ENCODE measurements at regions not wholly inside any gene's neighbourhood (a gene's known extent, or its start where the extent isn't known, plus 50 kb on each side); places are given as distances from the start of the nearest gene placed in this dataset.
A peak's percentile ranks its signal among the peaks of the same experiment; 100 is the strongest.
"Not testable (repeated sequence)": the region's sequence is repeated elsewhere in the genome, so short reads cannot be mapped to it uniquely, and the experiment has no call there.

DNA sequence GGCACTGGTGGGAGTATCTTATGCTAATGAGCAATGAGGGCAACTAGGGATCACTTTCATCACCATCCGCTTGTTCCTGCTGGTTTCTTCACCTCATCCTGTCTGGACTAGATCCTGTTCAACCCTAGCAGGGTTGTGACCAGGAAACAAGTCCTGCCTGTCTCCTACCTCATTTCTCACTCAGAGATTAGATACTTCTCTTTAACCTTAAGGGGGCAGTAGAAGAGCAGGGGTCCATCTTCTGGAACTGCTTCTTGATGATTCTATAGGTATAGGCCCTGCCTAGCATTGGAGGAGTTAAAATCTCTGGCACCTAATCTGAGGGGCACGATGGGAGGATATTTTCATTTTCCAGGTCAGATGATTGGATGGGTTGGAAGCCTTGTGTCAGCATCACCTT lies 415.5 kb downstream of the TGIF2LX start:
- H3K27ac ChIP-seq (replicated peaks); H3K27me3 ChIP-seq (ENCODE audit: insufficient read depth, poor library complexity, severe bottlenecking); H3K4me3 ChIP-seq (replicated peaks; ENCODE audit: insufficient read depth, low read length); DNase-seq (ENCODE audit: low read depth in 1 of 2, low spot score in 1 of 2): not testable (repeated sequence)

DNA sequence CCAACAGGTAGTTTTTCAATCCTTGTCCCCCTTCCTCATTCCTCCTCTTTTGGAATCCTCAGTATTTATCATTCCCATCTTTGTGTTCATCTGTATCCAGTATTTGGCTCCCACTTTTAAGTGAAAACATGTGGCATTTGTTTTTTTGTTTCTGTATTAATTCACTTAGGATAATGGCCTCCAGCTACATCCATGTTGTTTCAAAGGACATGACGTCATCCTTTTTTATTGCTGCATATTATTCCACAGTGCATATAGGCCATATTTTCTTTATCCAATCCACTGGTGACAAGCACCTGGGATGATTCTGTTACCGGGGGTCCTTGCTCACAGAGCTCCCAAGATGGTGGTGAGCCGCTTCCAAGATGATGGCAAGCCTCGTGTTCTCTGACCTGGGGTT lies 447.9 kb downstream of the TGIF2LX start:
- DNase-seq (ENCODE audit: low read depth in 1 of 2, low spot score in 1 of 2); H3K27me3 ChIP-seq (ENCODE audit: insufficient read depth, poor library complexity, severe bottlenecking); H3K27ac ChIP-seq (replicated peaks); H3K4me3 ChIP-seq (replicated peaks; ENCODE audit: insufficient read depth, low read length): not testable (repeated sequence)

DNA sequence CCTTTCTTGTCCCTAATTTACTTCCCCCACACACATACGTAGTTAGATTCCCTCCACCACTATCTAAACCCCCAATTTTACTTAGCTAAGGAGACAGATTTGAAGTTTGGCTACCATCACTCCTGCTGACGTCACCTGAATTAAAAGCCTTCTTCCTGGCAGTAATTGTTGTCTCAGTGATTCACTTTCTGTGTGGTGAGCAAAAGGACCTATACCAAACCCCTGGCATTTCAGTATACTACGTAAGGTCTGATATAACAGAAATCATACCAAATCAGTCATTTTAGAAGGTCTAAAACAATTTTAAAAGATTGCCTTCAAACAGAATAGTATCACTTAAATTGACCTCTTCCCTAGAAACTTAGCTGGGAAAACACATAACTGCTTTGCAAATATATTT lies 476.3 kb downstream of the TGIF2LX start:
- H3K27ac ChIP-seq (replicated peaks); H3K27me3 ChIP-seq (ENCODE audit: insufficient read depth, poor library complexity, severe bottlenecking); DNase-seq (ENCODE audit: low read depth in 1 of 2, low spot score in 1 of 2); H3K4me3 ChIP-seq (replicated peaks; ENCODE audit: insufficient read depth, low read length): not testable (repeated sequence)

DNA sequence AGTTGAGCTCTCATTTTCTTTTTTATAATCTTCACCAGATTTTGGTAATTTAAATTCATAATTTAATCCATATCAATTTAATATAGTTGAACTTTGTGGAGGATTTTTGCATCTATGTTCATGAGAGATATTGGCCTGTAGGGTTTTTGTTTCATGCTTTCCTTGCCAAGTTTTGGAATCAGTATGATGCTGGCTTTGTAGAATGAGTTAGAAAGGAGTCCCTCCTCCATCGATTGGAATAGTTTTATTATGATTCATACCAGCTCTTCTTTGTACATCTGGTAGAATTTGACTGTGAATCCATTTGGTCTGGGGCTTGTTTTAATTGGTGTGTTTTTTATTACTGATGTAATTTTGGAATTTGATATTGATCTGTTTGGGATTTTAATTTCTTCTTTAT lies 480.5 kb downstream of the TGIF2LX start:
- H3K27me3 ChIP-seq (ENCODE audit: insufficient read depth, poor library complexity, severe bottlenecking); DNase-seq (ENCODE audit: low read depth in 1 of 2, low spot score in 1 of 2); H3K27ac ChIP-seq (replicated peaks); H3K4me3 ChIP-seq (replicated peaks; ENCODE audit: insufficient read depth, low read length): not testable (repeated sequence)

DNA sequence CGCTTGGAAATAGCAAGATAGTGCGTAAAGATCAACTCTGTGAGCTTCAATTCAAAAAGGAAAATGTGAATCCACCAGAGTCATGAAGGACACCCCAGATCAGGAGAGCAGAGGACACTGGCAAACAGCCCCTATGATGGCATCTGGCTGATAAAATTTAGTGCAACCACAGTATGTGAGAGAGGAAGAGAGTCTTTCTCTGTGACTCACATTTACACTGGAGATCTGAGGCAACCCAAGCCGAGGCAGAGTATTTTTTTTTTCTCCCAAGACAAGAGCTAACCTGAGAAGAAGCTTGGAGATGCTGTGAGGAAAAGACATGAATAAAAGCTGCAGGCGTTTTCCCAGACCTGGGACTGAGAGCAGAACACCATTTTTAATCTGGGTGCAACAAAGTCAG lies 482.2 kb downstream of the TGIF2LX start:
- H3K4me3 ChIP-seq (replicated peaks; ENCODE audit: insufficient read depth, low read length); DNase-seq (ENCODE audit: low read depth in 1 of 2, low spot score in 1 of 2); H3K27ac ChIP-seq (replicated peaks); H3K27me3 ChIP-seq (ENCODE audit: insufficient read depth, poor library complexity, severe bottlenecking): not testable (repeated sequence)

DNA sequence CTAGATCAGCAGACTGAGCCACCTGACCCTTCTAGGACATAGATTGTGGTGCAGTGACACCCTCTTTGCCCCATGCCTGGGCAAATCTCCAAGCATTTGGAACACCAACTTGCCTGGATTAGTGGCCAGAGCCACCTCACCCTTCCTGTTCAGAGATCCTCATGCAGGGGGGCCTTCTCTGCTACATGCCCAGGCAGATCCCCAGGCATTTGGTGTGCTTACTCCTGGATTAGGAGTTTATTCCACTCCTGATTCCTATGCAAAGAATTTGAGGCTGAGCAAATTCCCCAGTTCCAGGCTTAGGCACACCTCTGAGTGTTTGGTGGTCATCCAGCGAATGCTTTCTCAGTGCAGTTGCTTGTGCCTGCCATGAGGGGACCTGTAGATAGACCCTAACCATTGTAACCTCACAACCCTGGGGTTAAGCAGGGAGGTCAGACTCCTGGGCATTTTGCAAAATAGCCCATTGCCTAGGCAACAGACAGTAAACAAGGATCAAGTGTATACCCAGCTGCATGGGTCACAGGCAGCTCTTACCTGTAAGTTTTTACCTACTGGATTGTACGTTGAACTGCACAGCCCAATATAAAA lies 483.2 kb downstream of the TGIF2LX start:
- H3K27ac ChIP-seq (replicated peaks); DNase-seq (ENCODE audit: low read depth in 1 of 2, low spot score in 1 of 2); H3K27me3 ChIP-seq (ENCODE audit: insufficient read depth, poor library complexity, severe bottlenecking); H3K4me3 ChIP-seq (replicated peaks; ENCODE audit: insufficient read depth, low read length): not testable (repeated sequence)

DNA sequence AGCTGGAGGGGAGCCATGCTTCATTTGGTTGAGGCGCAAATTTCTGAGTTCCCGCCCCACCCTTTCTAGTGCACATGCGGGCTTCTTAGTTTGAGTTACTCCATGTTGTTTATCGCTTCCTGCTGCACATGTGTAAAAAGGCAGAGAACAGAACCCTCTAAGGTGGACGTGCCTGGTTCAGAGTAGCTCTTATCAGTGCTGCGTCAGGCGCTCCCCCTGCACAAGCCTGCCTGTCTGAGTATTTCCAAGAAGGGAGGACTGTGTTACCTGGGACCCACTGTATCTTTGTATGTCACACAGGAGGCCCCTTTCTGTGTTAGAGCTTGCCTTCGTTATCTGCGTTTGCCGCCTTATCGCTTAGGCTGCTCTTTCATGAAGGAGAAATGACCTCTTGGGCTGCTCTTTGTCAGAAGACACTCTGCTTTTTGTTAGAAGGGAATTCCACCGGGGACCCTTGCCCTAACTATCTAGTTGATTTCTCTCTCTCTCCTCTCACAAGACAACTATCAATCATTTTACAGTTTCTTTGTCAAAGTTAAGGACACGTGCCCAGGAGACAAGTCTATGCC lies 532.1 kb downstream of the TGIF2LX start:
- H3K4me3 ChIP-seq (replicated peaks; ENCODE audit: insufficient read depth, low read length); H3K27ac ChIP-seq (replicated peaks); H3K27me3 ChIP-seq (ENCODE audit: insufficient read depth, poor library complexity, severe bottlenecking); DNase-seq (ENCODE audit: low read depth in 1 of 2, low spot score in 1 of 2): not testable (repeated sequence)

DNA sequence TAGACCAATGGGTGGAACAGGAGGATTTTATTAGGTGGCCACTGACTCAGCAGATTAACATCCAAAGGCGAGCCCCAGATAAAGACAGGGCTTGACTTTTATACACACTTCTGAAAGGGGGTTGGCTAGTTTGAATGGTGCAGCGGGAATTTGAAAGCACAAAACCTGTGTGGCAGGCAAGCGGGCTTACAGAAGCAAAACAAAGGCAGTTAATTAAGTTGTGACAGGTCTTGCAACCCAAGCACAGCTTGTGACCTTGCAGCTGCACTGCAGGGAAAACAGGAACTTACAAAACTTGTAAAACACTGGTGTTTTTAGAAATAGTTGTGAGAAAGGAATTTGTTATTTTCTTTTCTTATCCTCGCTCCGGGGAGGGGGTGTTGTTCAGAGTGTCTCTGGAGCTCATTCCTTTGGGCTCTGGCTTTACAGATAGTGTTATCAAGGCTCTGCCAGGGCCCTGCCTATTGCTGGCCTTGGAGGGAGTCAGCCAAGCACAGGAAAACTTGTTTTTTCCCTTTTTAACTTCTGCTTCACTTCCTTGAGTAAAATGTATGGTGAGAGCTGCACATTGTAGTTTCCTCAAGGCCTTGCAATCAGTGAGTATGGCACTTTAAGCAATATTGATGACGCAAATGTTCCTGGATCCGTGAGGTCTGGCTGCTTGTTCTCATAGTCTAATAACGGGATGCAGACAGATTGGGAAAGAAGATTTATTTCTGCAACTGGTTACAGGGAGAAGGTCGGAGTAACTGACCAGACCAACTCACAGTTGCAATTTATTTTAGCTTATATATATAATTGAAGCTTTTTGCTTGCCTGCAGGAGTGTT lies 536.6 kb downstream of the TGIF2LX start:
- peak overlapping the region; percentile 88 for H3K27ac ChIP-seq (replicated peaks)
- peak in 1 of 2 experiments; percentile 70 for DNase-seq (ENCODE audit: low read depth in 1 of 2, low spot score in 1 of 2)
- not testable (repeated sequence) for H3K27me3 ChIP-seq (ENCODE audit: insufficient read depth, poor library complexity, severe bottlenecking); H3K4me3 ChIP-seq (replicated peaks; ENCODE audit: insufficient read depth, low read length)

DNA sequence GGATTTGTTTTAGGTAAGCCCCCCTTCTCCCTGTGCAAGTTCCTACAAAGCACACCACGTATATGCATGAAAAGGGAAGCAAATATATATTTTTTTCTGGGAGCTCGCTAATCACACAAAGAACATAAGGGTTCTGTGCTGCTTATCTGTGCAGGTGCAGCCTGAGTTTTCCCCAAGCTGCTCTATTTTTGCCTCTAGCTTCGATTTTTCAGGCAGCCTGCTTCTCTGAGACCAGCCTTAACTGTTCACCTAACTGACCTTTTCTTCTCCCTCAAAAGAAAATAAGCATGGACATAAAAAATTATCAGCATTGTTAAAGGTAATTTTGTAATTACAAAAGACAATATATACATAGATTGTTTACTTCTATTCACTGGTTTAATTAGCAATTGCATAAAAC lies 552.7 kb downstream of the TGIF2LX start:
- H3K4me3 ChIP-seq (replicated peaks; ENCODE audit: insufficient read depth, low read length); H3K27me3 ChIP-seq (ENCODE audit: insufficient read depth, poor library complexity, severe bottlenecking); DNase-seq (ENCODE audit: low read depth in 1 of 2, low spot score in 1 of 2); H3K27ac ChIP-seq (replicated peaks): not testable (repeated sequence)

DNA sequence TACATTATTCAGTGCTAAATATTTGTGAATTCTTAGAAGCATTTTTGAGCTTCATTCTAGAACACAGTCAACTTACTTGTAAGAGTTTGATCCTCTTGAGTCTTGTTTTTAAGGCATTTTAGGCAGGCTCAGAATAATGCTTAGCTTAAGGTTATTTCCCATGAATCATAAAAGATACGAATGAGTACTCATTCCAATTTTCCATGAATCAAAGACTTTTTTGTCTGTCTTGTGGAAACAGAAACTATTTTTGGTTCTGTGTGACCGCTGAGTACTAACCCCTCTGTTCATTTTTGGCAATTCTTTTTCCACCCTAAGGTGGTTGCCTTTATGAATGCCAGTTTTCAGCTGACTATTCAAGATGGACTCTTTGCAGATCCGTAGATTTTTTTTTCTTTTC lies 563.7 kb downstream of the TGIF2LX start:
- H3K4me3 ChIP-seq (replicated peaks; ENCODE audit: insufficient read depth, low read length); DNase-seq (ENCODE audit: low read depth in 1 of 2, low spot score in 1 of 2); H3K27me3 ChIP-seq (ENCODE audit: insufficient read depth, poor library complexity, severe bottlenecking); H3K27ac ChIP-seq (replicated peaks): not testable (repeated sequence)

DNA sequence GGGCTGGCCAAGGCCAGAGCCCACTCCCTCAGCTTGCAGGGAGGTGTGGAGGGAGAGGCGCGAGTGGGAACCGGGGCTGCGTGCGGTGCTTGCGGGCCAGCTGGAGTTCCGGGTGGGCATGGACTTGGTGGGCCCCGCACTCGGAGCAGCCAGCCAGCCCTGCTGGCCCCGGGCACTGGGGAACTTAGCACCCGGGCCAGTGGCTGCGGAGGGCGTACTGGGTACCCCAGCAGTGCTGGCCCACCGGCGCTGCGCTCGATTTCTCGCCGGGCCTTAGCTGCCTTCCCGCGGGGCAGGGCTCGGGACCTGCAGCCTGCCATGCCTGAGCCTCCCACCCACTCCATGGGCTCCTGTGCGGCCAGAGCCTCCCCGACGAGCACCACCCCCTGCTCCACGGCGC lies 599.6 kb downstream of the TGIF2LX start:
- DNase-seq (ENCODE audit: low read depth in 1 of 2, low spot score in 1 of 2); H3K27me3 ChIP-seq (ENCODE audit: insufficient read depth, poor library complexity, severe bottlenecking); H3K4me3 ChIP-seq (replicated peaks; ENCODE audit: insufficient read depth, low read length); H3K27ac ChIP-seq (replicated peaks): not testable (repeated sequence)

DNA sequence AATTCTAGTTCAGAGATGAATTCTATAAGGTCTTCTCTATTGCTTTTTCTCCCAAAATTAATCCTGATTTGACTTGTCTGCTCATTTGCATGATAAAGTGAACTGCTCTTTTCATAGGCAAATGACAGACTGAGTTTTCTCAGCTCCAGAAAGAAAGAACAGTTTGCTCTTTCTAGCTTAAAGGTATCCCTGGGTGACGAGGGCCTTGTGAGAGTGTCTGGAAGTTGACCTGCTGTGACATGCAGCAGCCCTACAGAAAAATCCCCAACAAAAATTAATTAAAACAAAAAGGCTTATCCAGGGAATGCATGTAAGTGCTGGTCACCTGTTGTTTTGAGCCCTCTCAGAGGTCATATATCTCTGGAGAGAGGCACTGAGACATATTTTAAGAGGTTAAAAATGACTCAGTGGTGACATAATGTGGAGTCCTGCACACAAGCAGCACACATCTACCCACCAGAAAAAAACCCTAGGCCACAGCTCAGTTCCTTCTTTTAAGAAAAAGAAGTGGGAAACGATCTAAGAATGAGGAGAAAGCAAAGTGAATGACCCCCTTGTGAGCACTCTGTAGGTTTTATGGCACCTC lies 602.8 kb downstream of the TGIF2LX start:
- H3K27ac ChIP-seq (replicated peaks); H3K27me3 ChIP-seq (ENCODE audit: insufficient read depth, poor library complexity, severe bottlenecking); H3K4me3 ChIP-seq (replicated peaks; ENCODE audit: insufficient read depth, low read length); DNase-seq (ENCODE audit: low read depth in 1 of 2, low spot score in 1 of 2): not testable (repeated sequence)
